ENCODE measurements at regions not wholly inside any gene's neighbourhood (a gene's known extent, or its start where the extent isn't known, plus 50 kb on each side); places are given as distances from the start of the nearest gene placed in this dataset.

DNA sequence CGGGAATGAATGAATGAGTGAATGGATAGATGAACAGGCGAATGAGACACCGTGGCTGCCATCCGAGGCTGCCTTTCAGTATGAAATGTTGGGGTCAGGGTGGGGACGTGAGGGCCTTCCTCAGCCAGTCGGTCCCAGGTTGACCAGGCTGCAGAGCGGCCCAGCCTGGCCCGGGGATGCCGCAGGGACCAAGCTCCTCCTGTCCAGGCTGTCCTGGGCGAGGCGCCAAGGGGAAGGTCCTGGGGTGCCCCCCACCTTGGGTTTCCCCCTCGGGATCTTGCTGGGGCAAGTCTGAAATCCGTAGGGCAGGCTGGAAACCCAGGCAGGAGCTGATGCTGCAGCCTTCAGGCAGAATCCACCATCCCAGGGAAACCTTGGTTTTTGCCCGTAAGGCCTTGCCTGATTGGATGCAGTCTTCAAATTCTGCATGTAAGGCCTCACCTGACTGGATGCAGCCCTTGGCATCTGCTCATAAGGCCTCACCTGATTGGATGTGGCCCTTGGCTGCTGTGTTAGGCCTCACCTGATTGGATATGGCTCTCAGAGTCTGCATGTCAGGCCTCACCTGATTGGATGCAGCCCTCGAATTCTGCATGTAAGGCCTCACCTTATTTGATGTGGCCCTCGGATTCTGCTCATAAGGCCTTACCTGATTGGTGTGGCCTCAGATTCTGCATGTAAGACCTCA, 61.7 kb upstream of the ZNF469 start:
- Histone ChIP-seq H3K9me3 (ENCODE audit: low read length) (no peaks in the 10 kb centered on the region), H3K36me3 (ENCODE audit: insufficient read depth, low read length) (no peaks in the 10 kb centered on the region), H3K4me3 (ENCODE audit: low read length) (no peak overlapping the region), H3K4me1 (ENCODE audit: insufficient read depth, low read length) (no peaks in the 10 kb centered on the region), H3K27me3 (ENCODE audit: insufficient read depth, low read length, poor library complexity, severe bottlenecking) (no peaks in the 10 kb centered on the region), H3K27ac (ENCODE audit: low read depth, low read length) (no peak overlapping the region)
- Mint-ChIP-seq H3K9me3 (no peaks in the 10 kb centered on the region), H3K27ac (no peak overlapping the region), H3K4me1 (no peaks in the 10 kb centered on the region), H3K4me3 (no peak overlapping the region), H3K27me3 (peaks cover 4 to 6% of the 10 kb centered on the region in 2 donors), H3K36me3 (peaks cover 0 to 3% (median 0%) of the 10 kb centered on the region in 3 donors)
- POLR2A ChIA-PET = no interaction called here
- CTCF ChIA-PET = no interaction called here
- no peak for DNase-seq

- H3K4me1 ChIP-seq (ENCODE audit: insufficient read depth, low read length) = no peaks in the 10 kb centered on the region
- Mint-ChIP-seq H3K4me1 (no peaks in the 10 kb centered on the region), H3K27ac (no peak overlapping the region), H3K36me3 (peaks cover 0 to 3% (median 0%) of the 10 kb centered on the region in 3 donors), H3K4me3 (no peak overlapping the region), H3K9me3 (no peaks in the 10 kb centered on the region), H3K27me3 (peaks cover 4 to 6% of the 10 kb centered on the region in 2 donors)
- H3K27me3 ChIP-seq (ENCODE audit: insufficient read depth, low read length, poor library complexity, severe bottlenecking) = no peaks in the 10 kb centered on the region
- no peak overlapping the region for H3K27ac ChIP-seq (ENCODE audit: low read depth, low read length)
- H3K36me3 ChIP-seq (ENCODE audit: insufficient read depth, low read length) = no peaks in the 10 kb centered on the region
- CTCF ChIA-PET = no interaction called here
- no peaks in the 10 kb centered on the region for H3K9me3 ChIP-seq (ENCODE audit: low read length)
- POLR2A ChIA-PET = no interaction called here
- DNase-seq = no peak
- H3K4me3 ChIP-seq (ENCODE audit: low read length) = no peak overlapping the region
These were observed 60.9 kb upstream of the ZNF469 start for GRCh38 chr16:88321635-88322499.

GRCh38 chr16:88322500-88322970, 60.2 kb upstream of the ZNF469 start:
- no peaks in the 10 kb centered on the region for H3K4me1 ChIP-seq (ENCODE audit: insufficient read depth, low read length)
- Mint-ChIP-seq H3K4me3 (no peak overlapping the region), H3K4me1 (no peaks in the 10 kb centered on the region), H3K27me3 (peaks cover 2 to 4% of the 10 kb centered on the region in 2 donors), H3K9me3 (no peaks in the 10 kb centered on the region), H3K36me3 (peaks cover 0 to 3% (median 0%) of the 10 kb centered on the region in 3 donors), H3K27ac (no peak overlapping the region)
- POLR2A ChIA-PET = no interaction called here
- H3K4me3 ChIP-seq (ENCODE audit: low read length) = no peak overlapping the region
- no peaks in the 10 kb centered on the region for H3K9me3 ChIP-seq (ENCODE audit: low read length)
- no peak for DNase-seq
- H3K27me3 ChIP-seq (ENCODE audit: insufficient read depth, low read length, poor library complexity, severe bottlenecking) = no peaks in the 10 kb centered on the region
- H3K27ac ChIP-seq (ENCODE audit: low read depth, low read length) = no peak overlapping the region
- H3K36me3 ChIP-seq (ENCODE audit: insufficient read depth, low read length) = no peaks in the 10 kb centered on the region
- CTCF ChIA-PET = no interaction called here

- no peaks in the 10 kb centered on the region for H3K9me3 Mint-ChIP-seq
- Histone ChIP-seq H3K27ac (ENCODE audit: low read depth, low read length) (no peak overlapping the region), H3K27me3 (ENCODE audit: insufficient read depth, low read length, poor library complexity, severe bottlenecking) (no peaks in the 10 kb centered on the region), H3K4me3 (ENCODE audit: low read length) (no peak overlapping the region), H3K4me1 (ENCODE audit: insufficient read depth, low read length) (no peaks in the 10 kb centered on the region), H3K36me3 (ENCODE audit: insufficient read depth, low read length) (no peaks in the 10 kb centered on the region), H3K9me3 (ENCODE audit: low read length) (no peaks in the 10 kb centered on the region)
- DNase-seq = no peak
- CTCF ChIA-PET = no interaction called here
- H3K4me3 Mint-ChIP-seq = no peak overlapping the region
- no peaks in the 10 kb centered on the region for H3K4me1 Mint-ChIP-seq
- POLR2A ChIA-PET = no interaction called here
- H3K27ac Mint-ChIP-seq = no peak overlapping the region
- peaks cover 0 to 2% of the 10 kb centered on the region in 2 donors for H3K27me3 Mint-ChIP-seq
- peaks cover 0 to 3% (median 0%) of the 10 kb centered on the region in 3 donors for H3K36me3 Mint-ChIP-seq
These were observed 59.7 kb upstream of the ZNF469 start for GRCh38 chr16:88323041-88323440.

DNA sequence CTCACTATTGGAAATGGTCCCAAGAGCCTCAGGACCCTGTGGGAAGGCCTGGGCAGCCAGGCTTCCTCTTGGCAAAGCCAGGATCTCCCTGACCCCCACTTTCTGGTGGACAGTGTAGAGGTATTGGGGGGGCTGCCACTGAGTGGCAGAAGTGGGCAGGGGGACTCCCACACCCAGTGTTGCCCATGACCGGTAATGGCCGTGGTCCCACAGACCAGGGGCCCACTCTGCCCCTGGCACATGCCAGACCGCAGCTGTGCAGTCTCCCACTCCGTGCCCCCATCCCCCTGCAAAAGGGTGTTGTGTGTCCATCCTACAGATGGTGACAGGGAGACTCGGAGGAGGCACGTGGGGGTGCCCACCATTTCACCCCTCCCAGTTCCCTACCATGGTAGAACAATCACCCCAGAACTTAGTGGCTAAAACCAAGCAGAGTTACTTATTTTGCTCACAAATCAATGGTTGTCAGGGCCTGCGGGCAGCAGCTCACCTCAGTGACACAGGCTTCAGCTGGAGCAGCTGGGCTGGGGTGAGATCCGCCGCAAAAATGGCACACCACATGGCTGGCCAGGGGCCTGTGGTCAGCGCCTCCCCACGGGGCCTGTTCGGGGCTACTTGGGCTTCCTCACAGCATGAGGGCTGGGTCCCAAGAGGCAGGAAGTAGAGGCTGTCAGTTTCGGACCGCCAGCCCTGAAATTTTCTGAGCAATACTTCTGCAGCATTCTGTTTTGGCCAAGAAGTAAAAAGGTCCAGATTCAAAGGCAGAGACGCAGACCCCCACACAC, 59.0 kb upstream of the ZNF469 start:
- Mint-ChIP-seq H3K27me3 (peaks cover 0 to 2% of the 10 kb centered on the region in 2 donors), H3K4me1 (no peaks in the 10 kb centered on the region), H3K27ac (no peak overlapping the region), H3K9me3 (no peaks in the 10 kb centered on the region), H3K4me3 (no peak overlapping the region), H3K36me3 (peaks cover 0 to 3% (median 0%) of the 10 kb centered on the region in 3 donors)
- Histone ChIP-seq H3K27ac (ENCODE audit: low read depth, low read length) (no peak overlapping the region), H3K27me3 (ENCODE audit: insufficient read depth, low read length, poor library complexity, severe bottlenecking) (no peaks in the 10 kb centered on the region), H3K9me3 (ENCODE audit: low read length) (no peaks in the 10 kb centered on the region), H3K36me3 (ENCODE audit: insufficient read depth, low read length) (no peaks in the 10 kb centered on the region), H3K4me1 (ENCODE audit: insufficient read depth, low read length) (no peaks in the 10 kb centered on the region), H3K4me3 (ENCODE audit: low read length) (no peak overlapping the region)
- ChIA-PET POLR2A (no interaction called here), CTCF (no interaction called here)
- no peak for DNase-seq

- peaks cover 0 to 3% (median 0%) of the 10 kb centered on the region in 3 donors for H3K36me3 Mint-ChIP-seq
- POLR2A ChIA-PET = no interaction called here
- no peaks in the 10 kb centered on the region for H3K4me1 Mint-ChIP-seq
- Histone ChIP-seq H3K4me1 (ENCODE audit: insufficient read depth, low read length) (no peaks in the 10 kb centered on the region), H3K36me3 (ENCODE audit: insufficient read depth, low read length) (no peaks in the 10 kb centered on the region), H3K4me3 (ENCODE audit: low read length) (no peak overlapping the region), H3K27me3 (ENCODE audit: insufficient read depth, low read length, poor library complexity, severe bottlenecking) (no peaks in the 10 kb centered on the region), H3K27ac (ENCODE audit: low read depth, low read length) (no peak overlapping the region), H3K9me3 (ENCODE audit: low read length) (no peaks in the 10 kb centered on the region)
- peaks cover 0 to 2% of the 10 kb centered on the region in 2 donors for H3K27me3 Mint-ChIP-seq
- H3K27ac Mint-ChIP-seq = no peak overlapping the region
- H3K4me3 Mint-ChIP-seq = no peak overlapping the region
- CTCF ChIA-PET = no interaction called here
- DNase-seq = no peak
- no peaks in the 10 kb centered on the region for H3K9me3 Mint-ChIP-seq
These were observed 57.5 kb upstream of the ZNF469 start for GRCh38 chr16:88325087-88325750.

DNA sequence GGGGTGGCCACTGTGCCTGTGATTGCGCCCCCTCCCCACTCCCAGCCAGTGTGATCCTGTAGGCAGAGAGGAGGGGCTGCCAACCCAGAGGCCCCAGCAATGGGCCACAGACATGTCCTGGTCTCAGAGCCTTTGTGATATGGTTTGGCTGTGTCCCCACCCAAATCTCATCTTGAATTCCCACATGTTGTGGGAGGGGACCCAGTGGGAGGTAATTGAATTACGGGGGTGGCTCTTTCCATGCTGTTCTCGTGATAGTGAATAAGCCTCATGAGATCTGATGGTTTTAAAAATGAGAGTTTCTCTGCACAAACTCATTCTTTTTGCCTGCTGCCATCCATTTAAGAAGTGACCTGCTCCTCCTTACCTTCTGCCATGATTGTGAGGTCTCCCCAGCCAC, 56.8 kb upstream of the ZNF469 start:
- H3K9me3 Mint-ChIP-seq = no peaks in the 10 kb centered on the region
- no peaks in the 10 kb centered on the region for H3K36me3 Mint-ChIP-seq
- ChIA-PET CTCF (no interaction called here), POLR2A (no interaction called here)
- no peaks in the 10 kb centered on the region for H3K36me3 ChIP-seq (ENCODE audit: insufficient read depth, low read length)
- peaks cover 0 to 2% of the 10 kb centered on the region in 2 donors for H3K27me3 Mint-ChIP-seq
- H3K27ac Mint-ChIP-seq = no peak overlapping the region
- no peaks in the 10 kb centered on the region for H3K4me1 Mint-ChIP-seq
- DNase-seq = no peak
- no peak overlapping the region for H3K27ac ChIP-seq (ENCODE audit: low read depth, low read length)
- H3K9me3 ChIP-seq (ENCODE audit: low read length) = no peaks in the 10 kb centered on the region
- no peaks in the 10 kb centered on the region for H3K27me3 ChIP-seq (ENCODE audit: insufficient read depth, low read length, poor library complexity, severe bottlenecking)
- H3K4me3 ChIP-seq (ENCODE audit: low read length) = no peak overlapping the region
- no peaks in the 10 kb centered on the region for H3K4me1 ChIP-seq (ENCODE audit: insufficient read depth, low read length)
- no peak overlapping the region for H3K4me3 Mint-ChIP-seq
